GM19395 (cell line): ENCODE measurements at regions not wholly inside any gene's neighbourhood (a gene's known extent, or its start where the extent isn't known, plus 50 kb on each side); places are given as distances from the start of the nearest gene placed in this dataset.

ENCODE experiments used
- ATAC-seq: cut with Tn5 transposase; IDR thresholded peaks from one replicate; pipeline ENCODE4 v1.9.1; 2021; ENCODE audit warnings: mild to moderate bottlenecking, moderate library complexity; ENCODE audit not compliant: unreplicated experiment

- ATAC-seq, result no peak
Observed at GRCh38 chr7:50210706-50211115, 93.8 kb upstream of the IKZF1 start.

GRCh38 chr7:50209461-50210135 lies 94.9 kb upstream of the IKZF1 start:
- ATAC-seq, result no peak

- ATAC-seq, result no peak
Observed at GRCh38 chr7:50208378-50208982, 96.0 kb upstream of the IKZF1 start.

DNA sequence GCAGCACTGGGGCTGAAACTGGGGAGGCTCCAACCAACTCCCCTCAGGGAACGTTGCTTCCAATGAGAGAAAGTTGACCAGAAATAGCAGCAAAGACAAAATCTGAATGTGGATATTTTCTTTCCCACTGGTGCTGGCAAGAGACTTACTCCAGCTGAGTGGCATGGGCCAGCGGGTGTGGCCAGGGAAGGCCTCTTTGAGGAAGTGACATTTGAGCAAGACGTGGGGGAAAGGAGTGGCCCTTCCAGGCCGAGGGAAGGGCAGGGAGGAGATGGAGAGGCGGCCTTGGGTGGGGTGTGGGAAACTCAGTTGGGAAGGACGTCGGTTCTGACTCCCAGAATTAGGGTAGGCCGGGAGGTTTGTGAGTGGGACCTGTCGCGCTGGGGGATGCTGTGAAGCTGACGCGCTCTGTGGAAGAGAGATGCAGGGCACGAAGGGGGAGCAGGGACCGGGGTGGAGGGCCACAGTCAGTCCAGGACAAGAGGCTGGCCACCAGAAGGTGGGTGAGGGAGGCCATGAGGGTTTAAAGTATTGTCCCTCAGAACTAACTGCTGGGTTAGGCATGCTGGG lies 96.7 kb upstream of the IKZF1 start:
- no peak for ATAC-seq

DNA sequence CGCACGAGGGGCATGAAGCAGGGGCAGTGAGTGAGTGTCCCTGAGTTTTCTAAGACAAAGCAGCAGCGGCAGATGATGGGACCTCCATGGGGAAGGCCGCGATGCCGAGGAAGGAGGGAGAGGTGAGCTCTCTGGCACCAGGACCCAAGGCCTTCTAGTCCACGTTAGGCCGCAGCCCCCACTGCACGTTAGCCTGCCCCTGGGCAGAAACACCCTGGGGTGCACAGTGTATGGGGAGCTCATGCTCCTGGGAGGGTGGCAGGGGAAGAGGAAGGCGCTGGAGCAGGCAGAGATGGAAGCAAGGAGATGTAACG lies 97.3 kb upstream of the IKZF1 start:
- ATAC-seq, result no peak

DNA sequence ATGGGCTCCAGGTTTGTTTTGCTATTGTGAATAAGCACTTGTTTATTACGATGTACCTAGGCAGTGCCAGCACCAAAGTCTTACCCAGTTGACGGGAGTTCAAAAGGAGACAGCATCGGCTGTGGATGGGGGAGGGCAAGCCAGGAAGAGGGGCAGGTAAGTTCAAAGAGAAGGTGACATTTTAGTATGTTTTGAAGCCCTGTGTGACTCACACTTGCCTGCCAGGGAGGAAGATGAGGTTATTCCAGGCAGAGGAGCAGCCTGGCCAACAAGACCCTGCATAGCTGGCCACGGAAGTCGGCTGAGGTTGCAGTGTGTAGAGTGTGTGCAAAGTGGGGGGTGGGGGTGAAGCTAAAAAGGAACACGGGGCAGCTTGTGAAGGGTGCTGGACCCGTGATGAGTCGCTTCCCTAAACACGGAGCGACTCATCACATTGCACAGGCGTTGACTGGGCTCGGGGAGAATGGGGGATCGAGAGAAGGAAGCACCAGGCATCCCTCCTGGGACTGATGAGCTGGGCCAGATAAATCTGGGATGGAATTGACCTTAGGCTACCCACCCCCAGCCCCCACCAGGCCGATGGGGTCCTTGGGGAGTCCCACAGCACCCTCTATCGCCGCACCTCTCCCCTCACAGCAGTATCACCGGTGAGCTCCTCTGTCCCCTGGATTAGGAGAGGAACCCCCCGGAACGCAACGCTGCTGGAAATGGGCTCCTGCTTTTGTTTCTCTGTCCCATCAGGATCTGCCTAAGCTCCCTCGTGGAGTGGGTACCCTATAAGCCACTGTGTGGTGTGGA lies 97.9 kb upstream of the IKZF1 start:
- no peak for ATAC-seq

DNA sequence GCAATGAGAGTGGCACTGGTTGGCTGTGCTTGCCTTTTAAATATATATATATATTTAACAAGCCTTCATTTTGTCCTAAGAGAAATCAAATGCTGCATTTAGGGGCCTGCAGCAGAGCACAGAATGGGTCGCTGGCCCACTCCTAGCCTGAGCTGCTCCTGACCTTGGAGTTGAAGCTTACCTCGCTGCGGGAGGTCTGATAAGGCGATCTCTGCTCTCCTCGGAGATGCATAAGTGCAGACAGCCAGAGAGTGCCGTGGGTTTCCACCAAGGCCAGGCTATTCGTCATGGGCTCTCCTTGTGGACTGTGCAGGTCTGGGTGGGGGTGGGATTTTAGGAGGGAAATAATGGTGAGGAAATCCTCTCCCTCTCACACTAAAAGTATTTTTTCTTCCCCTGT lies 99.5 kb upstream of the IKZF1 start:
- ATAC-seq, result no peak

DNA sequence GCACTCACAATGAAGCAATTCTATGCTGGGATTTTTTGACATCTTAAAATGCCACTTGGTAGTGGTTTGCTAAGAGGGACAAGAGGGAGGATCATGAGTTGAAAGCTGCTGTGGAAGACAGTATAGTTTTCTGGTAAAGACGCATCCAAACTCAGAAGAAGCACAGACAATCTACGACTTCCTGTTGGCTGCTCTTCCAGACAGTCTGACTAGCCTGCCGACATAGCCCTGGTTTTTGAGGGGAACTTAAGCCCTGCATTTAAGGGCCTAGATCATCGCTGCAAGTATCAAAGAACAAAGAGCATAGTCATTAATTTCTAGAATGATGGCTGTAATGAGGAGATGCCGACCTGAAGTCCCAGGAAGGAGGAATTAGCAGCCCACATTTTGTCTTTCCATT lies 99.9 kb upstream of the IKZF1 start:
- ATAC-seq, result no peak

DNA sequence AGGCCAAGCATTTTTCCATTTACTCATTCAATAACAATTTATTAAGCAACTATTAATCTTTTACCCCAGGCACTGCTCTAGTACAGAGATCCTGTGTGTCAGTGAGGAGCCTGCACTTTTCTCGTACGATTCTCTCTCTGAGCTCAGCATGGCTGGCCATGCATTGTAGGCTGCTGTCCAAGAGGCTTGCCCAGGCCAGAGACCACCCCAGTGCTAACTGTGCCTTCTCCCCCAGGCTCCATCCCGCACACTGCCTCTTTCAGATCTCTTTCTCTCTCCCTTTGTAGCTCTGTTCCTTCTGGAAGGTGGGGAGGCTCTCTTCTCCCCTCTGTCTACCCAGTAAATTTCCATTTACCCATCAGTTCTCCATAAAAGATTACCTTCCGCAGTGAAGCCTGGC lies 101.0 kb upstream of the IKZF1 start:
- ATAC-seq, result no peak

- no peak for ATAC-seq
Observed at GRCh38 chr7:50202052-50202555, 102.4 kb upstream of the IKZF1 start.

DNA sequence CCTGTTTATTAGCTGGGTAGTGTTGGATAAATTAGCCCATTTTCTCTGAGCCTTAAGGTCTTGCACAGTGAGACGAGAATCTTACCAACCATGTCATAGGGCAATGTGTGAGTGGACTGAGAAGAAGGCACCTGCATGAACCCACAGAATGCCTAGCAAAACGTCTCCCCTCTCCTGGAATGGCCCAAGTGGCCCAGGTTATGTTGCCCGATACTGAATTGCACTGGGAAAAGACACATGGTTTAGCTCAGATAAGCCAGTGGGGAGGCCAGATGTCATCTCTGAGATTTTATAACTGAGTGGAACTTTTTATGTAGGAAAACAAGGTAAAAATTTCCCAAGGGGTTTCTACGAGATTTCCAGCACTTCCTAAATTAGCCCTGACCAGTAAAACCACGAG lies 104.7 kb upstream of the IKZF1 start:
- ATAC-seq, result no peak

- ATAC-seq, result peak; percentile 74
Observed at GRCh38 chr7:50197549-50197948, 104.5 kb upstream of the ZPBP start.

- no peak for ATAC-seq
Observed at GRCh38 chr7:50196719-50197118, 103.7 kb upstream of the ZPBP start.

DNA sequence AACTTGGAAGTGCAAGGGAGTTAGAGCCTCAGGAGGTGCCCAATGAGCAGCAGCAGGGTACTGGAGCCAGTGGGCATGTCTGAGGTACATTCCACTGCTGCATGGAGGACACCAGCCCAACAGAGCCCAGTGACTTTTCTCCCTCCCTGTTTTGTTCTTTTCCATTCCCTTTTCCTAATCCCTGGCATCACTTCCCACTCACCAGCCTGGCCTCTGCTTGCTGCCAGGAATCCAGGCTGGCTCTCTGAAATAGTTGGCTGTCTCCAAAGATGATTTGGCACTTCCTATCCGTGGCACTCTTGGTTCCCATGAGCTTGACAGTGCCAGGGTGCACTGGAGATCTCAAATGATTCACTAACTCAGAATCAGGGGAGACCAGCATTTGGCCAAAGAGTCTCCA lies 97.7 kb upstream of the ZPBP start:
- no peak for ATAC-seq

DNA sequence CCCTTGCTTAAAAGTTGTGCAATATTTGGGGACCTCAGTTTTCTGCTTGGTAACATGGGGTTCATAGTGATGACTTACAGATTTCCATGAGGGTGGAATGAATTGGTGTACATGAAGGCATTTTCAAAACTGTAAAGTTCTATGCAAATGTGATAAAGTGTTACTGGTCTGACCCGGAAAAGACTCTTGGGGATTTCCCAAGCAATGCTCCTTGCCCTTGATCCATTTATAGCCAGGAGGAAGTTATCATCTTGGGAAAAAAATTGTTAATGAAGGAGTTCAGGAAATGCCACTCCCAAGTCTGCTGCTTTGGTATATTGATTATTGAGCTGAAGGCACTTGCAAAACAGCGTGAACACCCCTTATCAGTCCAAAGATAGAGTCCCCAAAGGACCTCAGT lies 96.3 kb upstream of the ZPBP start:
- ATAC-seq, result no peak

DNA sequence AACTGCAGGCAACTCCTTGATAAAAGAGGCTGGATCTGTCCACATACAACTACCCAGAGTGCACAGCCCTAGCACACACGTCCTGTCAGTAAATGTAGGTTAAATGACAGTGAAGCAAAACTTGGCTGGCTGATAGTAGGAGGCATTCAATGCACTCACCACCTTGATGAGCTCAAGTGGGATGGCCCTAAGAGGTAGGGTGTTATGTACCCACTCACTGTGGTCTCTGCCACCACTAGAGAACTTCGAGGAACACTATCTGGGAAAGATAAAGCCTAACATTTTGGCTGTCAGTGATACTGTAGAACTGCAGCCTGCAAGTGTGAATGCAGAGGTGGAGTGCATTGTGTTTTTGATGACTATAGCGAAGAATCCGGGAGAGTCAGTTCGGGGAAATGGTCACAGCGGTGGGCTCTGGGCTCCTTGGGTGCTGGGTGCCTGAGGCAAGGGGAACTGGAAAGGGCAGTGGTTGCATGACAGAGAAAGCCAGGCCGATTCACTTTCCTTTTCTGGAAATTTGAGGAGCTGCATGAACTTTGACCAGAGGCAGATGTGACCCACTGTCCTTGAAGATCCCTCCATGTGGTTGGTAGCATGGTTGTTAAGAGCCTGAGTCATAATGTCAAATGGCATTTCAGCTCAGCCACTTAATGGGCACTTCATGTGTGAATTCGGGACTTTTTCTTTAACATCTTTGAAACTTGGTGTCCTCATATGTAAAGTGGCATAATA lies 93.1 kb upstream of the ZPBP start:
- ATAC-seq, result no peak

- no peak for ATAC-seq
Observed at GRCh38 chr7:50185208-50185607, 92.2 kb upstream of the ZPBP start.

DNA sequence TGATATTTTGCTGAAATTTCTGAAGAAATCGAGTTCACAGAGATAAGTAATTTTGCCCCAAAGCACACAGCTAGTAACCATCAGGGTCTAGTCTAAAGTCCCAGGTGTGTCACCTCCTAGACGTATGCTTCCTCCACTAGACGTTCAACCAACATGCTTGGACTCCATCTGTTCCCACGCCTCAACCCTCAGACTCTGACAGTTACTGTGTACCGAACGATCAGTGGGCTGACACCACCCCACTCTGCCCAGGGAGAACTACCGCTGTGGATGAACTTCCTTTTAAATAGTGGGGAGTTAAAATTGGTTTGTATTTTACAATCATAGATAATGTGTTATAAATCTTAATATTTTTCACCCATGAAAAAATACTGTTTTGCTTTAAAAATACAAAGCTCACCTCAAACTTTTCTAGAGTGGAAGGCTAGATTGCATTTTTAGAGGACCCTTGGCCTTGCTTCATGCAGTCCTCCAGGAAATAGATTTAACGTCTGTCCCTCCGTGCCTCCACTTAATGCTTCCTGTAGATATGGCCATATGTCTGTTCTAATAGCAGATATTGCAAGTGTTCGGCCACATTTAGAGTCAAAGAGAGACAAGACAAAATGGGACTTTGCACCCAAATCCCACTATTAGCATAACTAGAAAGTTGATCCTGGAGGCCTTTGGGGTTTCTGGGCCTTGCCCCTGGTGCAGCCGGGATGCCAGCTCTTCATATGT lies 91.4 kb upstream of the ZPBP start:
- ATAC-seq, result no peak

DNA sequence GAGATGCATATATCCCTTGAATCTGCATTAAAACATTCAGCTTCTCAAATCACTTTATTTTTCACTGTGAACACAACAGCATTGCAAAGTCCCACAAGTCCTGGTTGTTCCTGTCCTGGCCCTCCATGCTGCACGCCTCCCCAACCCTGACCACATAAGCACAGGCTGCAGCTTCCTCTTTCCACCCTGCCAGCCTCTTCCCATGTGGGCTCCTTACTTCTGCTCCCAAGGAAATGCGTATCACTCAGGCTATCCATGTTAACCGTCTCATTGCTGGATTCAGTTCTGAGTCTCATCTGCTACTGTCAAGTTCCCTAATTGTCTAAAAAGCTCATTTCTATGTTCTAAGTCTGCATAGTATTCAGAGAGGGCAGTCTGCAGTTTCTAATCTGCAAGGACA lies 89.7 kb upstream of the ZPBP start:
- no peak for ATAC-seq

GRCh38 chr7:50181081-50181480 lies 88.0 kb upstream of the ZPBP start:
- no peak for ATAC-seq

DNA sequence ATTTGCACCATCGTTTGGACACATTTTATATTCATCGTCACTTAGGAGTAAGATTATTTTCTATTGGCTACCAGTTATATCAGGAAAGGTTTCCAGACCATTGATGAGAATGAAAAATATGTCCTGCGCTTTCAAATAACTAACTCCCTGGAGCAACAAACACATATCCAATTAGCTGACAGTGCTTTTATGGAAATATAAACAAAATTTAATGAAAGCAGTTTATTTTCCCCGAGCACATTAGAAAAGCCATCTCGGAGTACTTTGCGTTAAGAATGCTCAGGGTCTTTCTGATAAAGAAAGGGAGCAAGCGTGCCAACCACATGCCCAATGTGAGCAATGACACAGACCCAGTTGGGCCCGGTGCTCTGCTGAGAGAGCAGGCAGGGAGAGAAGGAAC lies 85.1 kb upstream of the ZPBP start:
- ATAC-seq, result no peak
